ENCODE measurements at regions not wholly inside any gene's neighbourhood (a gene's known extent, or its start where the extent isn't known, plus 50 kb on each side); places are given as distances from the start of the nearest gene placed in this dataset.

DNA sequence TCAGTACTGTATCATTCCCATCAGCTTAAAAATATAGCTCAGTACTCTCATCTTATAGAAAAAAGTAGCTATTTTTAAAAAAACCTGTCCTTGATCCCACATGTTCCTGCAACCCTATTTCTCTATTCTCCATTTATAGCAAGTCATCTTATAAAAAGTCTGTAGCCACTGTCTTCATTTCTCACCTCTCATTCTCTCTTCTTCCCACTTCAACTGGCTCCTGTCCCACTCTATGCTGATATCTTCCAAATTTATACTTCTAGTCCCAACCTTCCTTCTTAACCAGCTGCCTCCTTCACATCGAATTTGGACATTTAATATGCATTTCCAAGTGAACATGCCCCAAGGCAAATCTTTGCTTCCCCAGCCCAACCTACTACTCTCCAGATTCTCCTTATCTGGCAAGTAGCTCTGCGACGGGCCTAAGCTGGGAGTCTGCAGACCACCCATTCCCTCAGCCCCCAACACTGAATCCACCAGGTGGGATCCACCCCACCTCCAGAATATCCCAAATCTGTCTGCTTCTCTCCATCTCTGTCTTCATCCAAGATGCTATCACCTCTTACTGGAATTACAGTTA lies 52.0 kb upstream of the TANC2 start:
- in situ Hi-C loops (cut with HindIII; ENCODE audit: low pct_unique_long_range_greater_than_20kb, low sequenced_read_pairs), result no loop called here
- no peak for DNase-seq (ENCODE audit: low read depth, low spot score)

- in situ Hi-C loops (cut with HindIII; ENCODE audit: low pct_unique_long_range_greater_than_20kb, low sequenced_read_pairs), result no loop called here
- no peak for DNase-seq (ENCODE audit: low read depth, low spot score)
These were observed 53.7 kb upstream of the TANC2 start for GRCh38 chr17:62912363-62912762.

DNA sequence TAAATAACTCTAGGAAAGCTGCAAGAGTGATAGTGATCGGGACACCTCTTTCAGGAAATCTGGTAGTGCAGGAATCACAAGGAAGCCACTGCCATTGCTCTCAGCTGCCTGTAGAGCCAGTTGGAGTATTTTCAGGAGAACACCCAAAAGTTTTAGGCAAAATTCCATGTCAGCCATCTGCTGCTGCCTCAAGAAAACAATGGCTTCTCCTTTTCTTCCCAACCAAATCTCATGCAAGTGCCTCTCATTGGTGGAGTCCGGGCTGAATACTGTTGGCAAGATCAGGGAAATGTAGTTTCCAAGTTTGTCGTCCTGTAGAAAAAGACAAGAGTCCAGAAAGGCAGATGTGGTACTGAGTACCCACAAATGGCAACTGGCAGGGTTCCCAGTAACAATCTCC lies 54.9 kb upstream of the TANC2 start:
- no peak for DNase-seq (ENCODE audit: low read depth, low spot score)
- in situ Hi-C loops (cut with HindIII; ENCODE audit: low pct_unique_long_range_greater_than_20kb, low sequenced_read_pairs), result no loop called here

GRCh38 chr17:62910277-62910676 lies 55.8 kb upstream of the TANC2 start:
- in situ Hi-C loops (cut with HindIII; ENCODE audit: low pct_unique_long_range_greater_than_20kb, low sequenced_read_pairs), result no loop called here
- DNase-seq (ENCODE audit: low read depth, low spot score), result peak; percentile 37

DNA sequence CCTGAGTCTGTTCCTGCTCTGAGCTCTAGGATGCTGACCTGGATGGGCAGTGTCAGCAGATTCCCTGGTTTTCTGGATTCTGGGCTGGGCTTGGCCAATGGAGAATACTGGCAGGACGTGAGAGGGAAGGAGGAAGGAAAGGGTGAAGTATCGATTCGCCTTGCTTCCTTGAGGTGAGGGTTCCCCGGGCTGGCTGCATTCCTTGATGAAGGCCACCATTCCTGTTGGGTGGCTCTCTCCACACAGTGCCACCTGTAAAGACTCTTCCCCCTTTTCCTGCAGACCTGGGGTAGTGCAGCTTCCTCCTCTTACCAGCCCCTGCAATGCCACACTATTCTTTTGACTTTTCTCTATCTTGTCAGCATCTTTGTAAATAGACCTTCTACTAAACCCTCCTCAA lies 58.1 kb upstream of the TANC2 start:
- in situ Hi-C loops (cut with HindIII; ENCODE audit: low pct_unique_long_range_greater_than_20kb, low sequenced_read_pairs), result no loop called here

DNA sequence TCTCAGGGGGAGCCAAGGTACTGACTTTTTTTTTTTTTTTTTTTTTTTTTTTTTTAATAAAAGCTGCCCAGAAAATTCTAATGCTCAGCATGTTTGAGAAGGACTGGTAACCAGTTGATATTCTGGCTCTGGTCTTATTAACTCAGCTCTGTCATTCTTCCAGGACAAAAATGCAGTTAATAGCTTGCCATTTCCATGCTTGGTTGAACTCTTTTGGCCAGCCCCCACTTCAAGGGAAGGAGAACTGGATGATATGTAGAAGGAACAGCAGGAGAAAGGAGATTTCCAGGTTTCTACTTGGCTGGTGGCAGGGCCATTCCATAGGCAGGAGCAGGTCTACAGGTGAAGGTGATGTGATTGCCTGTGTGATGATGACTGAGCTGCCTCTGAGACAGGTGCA lies 59.2 kb upstream of the TANC2 start:
- in situ Hi-C loops (cut with HindIII; ENCODE audit: low pct_unique_long_range_greater_than_20kb, low sequenced_read_pairs), result no loop called here
- DNase-seq (ENCODE audit: low read depth, low spot score), result no peak

More for the DNA sequence above, 58.1 kb upstream of the TANC2 start:
- DNase-seq (ENCODE audit: low read depth, low spot score), result no peak

GRCh38 chr17:62905233-62905632 lies 60.8 kb upstream of the TANC2 start:
- in situ Hi-C loops (cut with HindIII; ENCODE audit: low pct_unique_long_range_greater_than_20kb, low sequenced_read_pairs), result no loop called here
- no peak for DNase-seq (ENCODE audit: low read depth, low spot score)

GRCh38 chr17:62902531-62903220 lies 63.4 kb upstream of the TANC2 start:
- in situ Hi-C loops (cut with HindIII; ENCODE audit: low pct_unique_long_range_greater_than_20kb, low sequenced_read_pairs), result no loop called here
- no peak for DNase-seq (ENCODE audit: low read depth, low spot score)

GRCh38 chr17:62901544-62901943 lies 64.5 kb upstream of the TANC2 start:
- DNase-seq (ENCODE audit: low read depth, low spot score), result no peak
- in situ Hi-C loops (cut with HindIII; ENCODE audit: low pct_unique_long_range_greater_than_20kb, low sequenced_read_pairs), result no loop called here

DNA sequence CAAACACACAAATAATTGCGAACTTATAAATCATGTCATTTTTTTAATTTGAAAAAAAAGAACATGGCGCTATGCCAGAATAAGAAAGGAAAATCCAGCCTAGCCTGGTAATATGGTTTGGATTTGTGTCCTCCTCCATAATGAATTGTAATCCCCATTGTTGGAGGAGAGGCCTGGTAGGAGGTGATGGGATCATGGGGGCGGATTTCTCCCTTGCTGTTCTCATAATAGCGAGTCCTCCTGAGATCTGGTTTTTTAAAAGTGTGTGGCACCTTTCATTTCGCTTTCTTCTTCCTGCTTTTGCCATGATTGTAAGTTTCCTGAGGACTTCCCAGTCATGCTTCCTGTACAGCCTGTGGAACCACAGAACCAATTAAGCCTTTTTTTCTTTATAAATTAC lies 65.9 kb upstream of the TANC2 start:
- no peak for DNase-seq (ENCODE audit: low read depth, low spot score)
- in situ Hi-C loops (cut with HindIII; ENCODE audit: low pct_unique_long_range_greater_than_20kb, low sequenced_read_pairs), result no loop called here

- DNase-seq (ENCODE audit: low read depth, low spot score), result no peak
- in situ Hi-C loops (cut with HindIII; ENCODE audit: low pct_unique_long_range_greater_than_20kb, low sequenced_read_pairs), result no loop called here
These were observed 66.7 kb upstream of the TANC2 start for GRCh38 chr17:62899361-62899760.

DNA sequence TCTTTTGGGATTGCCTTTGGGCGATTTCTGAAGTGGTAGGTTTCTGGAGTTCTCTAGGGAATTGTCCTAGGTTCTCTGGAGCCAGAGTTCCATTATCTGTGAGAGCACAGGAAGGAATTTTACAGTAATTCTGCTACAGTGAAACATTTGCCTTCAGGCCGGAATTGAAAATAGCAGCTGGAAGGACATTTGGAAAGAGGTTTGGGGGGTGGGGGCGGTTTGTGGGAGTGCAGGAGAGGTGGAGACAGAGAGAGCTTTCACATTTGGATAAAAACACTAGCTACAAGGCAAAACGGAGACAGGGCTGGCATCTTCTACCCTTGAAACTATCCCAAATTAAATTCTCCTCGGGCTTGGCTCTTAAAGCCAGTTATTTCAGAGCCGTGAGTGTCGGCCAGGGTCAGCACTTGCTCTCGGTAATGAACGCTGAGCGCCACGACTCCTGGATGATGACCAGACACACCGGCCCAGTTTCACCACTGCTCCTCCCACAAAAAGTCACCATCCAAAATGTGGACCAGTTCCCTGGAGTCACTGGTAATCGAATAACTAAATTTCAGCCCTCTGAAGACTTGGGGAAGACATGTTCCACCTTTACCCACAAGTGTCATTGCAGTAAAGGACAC lies 67.7 kb upstream of the TANC2 start:
- in situ Hi-C loops (cut with HindIII; ENCODE audit: low pct_unique_long_range_greater_than_20kb, low sequenced_read_pairs), result no loop called here
- DNase-seq (ENCODE audit: low read depth, low spot score), result peak; percentile 47

DNA sequence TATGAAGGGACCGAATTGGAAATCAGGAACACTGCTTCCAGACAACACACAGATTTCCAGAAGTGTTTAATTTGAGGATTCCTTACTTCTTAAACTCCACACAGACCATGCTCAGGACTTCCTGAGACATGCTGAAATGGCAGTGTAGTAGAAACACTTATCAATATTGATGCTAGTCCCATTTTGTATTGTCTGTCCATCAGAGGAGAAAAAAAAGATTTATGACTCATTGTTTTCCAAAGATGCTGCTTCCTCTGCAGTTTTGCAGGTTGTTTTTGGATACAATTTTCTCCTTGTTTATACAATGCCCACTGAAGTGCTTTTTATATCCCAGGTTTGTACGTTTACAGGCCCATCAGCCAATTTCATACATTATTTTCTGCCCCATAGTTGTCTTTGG lies 68.3 kb upstream of the TANC2 start:
- in situ Hi-C loops (cut with HindIII; ENCODE audit: low pct_unique_long_range_greater_than_20kb, low sequenced_read_pairs), result no loop called here
- DNase-seq (ENCODE audit: low read depth, low spot score), result no peak

DNA sequence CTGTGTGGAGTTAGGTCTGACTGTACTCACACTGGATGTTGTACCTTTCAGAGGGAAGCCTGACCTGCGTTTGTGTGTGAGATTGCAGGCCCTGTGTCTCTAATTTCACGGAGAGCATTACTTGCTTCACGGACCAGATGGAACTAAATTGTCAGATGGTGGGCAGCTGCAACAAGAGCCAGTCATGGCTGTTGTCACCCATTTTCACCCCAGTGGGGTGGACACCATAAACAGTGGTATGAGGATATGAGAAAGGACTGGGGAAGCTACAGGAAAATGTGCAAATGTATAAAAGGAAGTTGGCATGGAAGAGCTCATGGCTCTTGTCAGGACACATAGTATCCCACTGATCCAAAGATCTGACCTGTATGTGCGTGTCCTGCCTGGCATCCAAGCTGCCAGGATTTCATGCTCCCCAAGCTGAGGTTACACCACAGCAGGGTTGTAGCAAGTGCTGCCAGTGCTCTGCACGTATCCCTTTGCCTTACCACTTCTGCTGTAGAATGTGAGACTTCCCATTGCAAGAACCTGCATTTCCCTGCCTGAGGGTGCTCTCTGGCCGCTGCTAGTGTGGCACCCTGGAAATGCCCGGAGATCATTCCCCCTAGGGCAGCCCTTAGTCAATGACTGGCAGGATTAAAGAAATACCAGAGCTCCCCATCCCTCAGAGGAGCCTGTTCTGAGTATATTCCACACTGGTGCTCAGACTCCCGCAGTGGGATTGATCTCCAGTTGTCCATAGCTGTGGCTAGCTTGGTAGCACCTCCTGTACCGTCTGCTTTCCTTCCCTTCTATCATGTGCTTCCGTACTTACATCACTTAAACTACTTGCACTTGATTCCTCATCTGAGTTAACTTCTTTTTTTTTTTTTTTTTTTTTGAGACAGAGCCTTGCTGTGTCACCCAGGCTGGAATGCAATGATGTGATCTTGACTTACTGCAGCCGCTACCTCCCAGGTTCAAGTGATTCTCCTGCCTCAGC lies 70.4 kb upstream of the TANC2 start:
- in situ Hi-C loops (cut with HindIII; ENCODE audit: low pct_unique_long_range_greater_than_20kb, low sequenced_read_pairs), result no loop called here
- DNase-seq (ENCODE audit: low read depth, low spot score), result no peak

- in situ Hi-C loops (cut with HindIII; ENCODE audit: low pct_unique_long_range_greater_than_20kb, low sequenced_read_pairs), result no loop called here
- DNase-seq (ENCODE audit: low read depth, low spot score), result peak; percentile 68
These were observed 73.1 kb upstream of the TANC2 start for GRCh38 chr17:62892870-62893338.

DNA sequence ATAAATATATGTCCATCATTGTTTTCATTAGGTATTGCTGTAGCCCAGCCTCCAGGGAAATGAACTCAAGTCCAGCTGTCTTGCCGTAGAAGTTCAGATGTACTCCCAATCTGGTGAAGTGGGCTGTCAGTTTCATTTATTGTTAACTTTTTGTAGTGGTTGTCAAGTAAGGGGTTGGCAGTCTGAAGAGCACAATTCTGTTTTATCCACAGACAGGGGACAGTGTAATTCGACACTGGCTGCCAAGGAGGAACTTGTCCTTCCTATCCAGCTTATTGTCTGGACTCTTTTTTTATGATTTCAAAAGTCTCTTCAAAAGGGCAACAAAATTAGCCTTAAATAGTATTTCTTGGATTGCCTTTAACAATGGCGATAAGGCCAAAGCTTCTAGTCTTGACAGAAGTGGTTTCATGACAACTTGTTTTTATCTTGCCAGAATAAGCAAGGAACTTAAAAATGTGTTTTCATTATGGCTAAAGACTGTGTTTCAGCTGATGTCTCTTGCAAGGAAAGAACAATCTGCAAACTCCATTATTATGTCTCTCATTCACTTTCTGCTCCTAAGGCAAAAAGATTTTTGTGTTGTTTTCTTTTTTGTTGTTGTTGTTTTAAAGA lies 73.9 kb upstream of the TANC2 start:
- no peak for DNase-seq (ENCODE audit: low read depth, low spot score)

GRCh38 chr17:62891659-62892058 lies 74.4 kb upstream of the TANC2 start:
- in situ Hi-C loops (cut with HindIII; ENCODE audit: low pct_unique_long_range_greater_than_20kb, low sequenced_read_pairs), result no loop called here
- DNase-seq (ENCODE audit: low read depth, low spot score), result no peak

More for the DNA sequence above, 73.9 kb upstream of the TANC2 start:
- in situ Hi-C loops (cut with HindIII; ENCODE audit: low pct_unique_long_range_greater_than_20kb, low sequenced_read_pairs), result no loop called here

DNA sequence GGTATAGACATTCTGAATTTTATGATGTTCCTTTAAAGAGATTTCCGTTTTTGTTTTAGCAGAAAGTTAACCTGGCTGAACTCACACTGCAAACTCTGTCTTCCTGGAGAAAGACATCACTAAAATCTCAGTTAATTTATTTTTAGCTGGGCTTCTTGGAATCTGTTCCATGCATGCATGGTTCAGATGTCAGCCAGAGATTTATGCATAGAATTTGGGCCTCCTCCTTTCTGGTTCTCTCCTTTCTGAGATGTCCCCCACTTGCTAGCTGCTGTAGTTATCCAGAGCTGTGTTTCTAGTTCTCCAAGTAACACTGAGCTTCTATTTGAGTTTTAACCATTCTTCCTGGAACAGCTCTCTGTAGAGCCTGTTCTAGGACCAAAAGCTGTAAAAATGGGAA lies 77.3 kb upstream of the TANC2 start:
- in situ Hi-C loops (cut with HindIII; ENCODE audit: low pct_unique_long_range_greater_than_20kb, low sequenced_read_pairs), result no loop called here

More for the DNA sequence above, 77.3 kb upstream of the TANC2 start:
- DNase-seq (ENCODE audit: low read depth, low spot score), result no peak

Measured in SK-MEL-5 (cell line).